Activated CD8-positive, alpha-beta memory T cell treated with anti-CD3 and anti-CD28 coated beads for 48 hours (primary cell): ENCODE measurements at regions not wholly inside any gene's neighbourhood (a gene's known extent, or its start where the extent isn't known, plus 50 kb on each side); places are given as distances from the start of the nearest gene placed in this dataset.

ENCODE experiments used
- DNase-seq, 3 experiments: peaks; one replicate each; pipeline ENCODE4 v3.0.0-alpha.2; 2020; ENCODE audit warnings: low read depth in 2 of 3, low spot score in 2 of 3

DNA sequence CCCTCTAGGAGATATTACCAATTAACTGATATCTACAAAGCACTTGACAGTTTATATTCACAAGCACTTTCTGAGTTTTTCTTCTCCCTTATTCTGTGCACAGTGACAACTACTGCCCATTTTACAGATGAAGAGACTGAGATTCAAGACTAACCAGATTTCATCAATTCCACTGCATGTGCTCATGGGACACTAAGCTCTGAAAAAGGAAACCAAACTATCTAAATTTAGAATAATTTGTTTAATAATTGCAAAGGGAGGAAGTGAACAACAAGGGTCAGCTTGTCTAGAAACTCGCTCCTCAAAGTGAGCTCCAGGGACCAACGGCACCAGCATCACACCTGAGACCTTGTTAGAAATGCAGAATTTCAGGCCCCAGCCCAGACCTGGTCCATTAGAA, 50.8 kb upstream of the MYLIP start:
- DNase-seq, result no peak

DNA sequence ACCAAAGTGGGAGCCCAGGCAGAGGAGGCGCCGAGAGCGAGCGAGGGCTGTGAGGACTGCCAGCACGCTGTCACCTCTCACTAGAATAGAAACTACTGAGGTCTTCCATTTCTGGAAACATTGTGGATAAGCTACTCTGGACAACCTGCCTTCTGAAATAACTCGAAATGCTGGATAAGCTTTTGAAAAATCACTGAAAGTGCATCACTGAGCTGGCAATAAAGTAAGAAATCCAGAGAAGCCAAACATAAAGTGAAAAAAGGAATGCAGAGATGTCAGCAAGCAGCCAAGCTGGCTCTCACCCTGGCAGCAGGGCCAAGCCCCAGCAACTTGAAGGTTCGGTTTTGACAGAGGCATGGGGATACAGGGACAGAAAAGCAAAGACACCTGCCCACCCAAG, 59.2 kb upstream of the MYLIP start:
- no peak for DNase-seq

DNA sequence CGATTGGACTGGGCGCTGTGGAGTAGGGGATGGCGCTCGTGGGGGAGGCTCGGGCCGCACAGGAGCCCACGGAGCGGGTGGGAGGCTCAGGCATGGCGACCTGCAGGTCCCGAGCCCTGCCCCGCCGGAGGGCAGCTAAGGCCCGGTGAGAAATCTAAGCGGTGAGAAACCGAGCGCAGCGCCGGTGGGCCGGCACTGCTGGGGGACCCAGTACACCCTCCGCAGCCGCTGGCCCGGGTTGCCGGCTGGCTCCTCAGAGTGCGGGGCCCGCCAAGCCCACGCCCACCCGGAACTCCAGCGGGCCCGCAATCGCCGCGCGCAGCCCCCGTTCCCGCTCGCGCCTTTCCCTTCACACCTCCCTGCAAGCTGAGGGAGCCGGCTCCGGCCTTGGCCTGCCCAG, 59.7 kb upstream of the MYLIP start:
- no peak for DNase-seq

DNA sequence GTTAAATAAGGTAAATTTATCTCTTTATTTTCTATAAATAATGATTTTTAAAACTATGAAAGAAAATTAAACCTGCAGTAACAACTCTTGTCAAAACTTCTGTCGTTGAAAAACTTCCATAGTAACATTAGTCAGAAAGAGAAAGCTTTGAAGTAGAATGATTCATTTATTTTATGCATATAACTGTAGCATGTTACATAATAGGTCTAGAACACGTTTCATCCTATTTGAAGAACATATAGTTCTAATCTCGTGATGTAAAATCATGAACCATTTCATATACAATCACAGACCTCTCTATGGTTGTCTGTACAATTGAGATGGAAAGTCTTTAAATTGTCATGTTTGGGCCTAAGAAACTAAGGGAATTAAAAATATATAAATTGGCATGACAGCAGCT, 61.3 kb upstream of the MYLIP start:
- no peak for DNase-seq

DNA sequence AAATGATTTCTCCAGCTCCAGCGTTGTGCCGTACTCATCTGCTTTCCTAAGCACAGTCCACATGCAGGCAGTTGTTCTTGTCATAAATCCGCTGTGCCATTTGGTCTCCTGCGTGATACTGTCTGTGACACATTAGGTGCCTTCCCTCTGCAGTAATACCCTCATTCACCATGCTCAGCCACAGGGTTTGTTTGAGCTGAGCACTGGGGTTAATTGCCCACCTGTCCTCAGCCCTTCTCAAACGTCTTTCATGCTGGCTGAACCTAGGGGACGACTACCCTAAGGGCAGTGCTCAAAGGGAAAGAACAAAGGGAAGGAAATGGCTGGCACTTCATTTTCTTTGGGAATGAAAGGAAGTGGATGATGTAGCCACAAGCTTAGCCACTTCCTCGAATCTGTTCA, 64.2 kb upstream of the MYLIP start:
- DNase-seq, result no peak

DNA sequence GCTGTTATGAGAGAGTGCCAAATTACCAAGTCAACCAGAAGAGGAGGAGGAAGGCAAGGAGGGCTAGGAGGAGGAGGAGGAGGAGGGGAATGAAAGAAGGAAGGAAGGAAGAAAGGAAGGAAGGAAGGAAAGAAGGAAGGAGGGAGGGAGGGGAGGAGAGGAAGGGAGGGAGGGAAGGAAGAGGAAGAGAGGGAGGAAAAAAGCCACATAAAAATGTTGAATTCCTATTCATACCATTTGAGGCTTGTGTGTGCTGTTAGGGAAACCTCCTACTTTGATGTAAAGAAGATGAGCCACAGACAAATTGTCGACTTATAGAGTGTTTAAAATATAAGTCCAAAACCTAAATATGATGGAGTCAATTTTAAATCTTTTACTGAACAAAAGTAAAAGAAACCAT, 65.3 kb upstream of the MYLIP start:
- no peak for DNase-seq

DNA sequence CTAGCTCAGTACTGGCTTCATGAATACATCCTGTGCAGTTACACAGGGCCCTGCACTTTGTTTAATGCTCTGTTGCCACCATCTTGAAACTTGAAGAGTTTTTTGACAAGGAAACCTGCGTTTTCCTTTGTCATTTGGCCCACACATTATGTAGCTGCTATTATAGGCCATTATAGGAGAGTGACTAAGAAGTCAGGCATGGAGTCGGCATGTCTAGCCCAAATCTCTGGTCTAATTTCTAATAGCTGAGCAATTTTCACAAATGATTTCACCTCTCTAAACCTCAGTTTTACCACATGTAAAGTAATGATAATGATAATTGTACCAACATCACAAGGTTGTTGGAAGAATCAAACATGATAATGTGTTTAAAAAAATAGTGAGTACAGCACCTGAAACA, 67.1 kb upstream of the MYLIP start:
- no peak for DNase-seq

DNA sequence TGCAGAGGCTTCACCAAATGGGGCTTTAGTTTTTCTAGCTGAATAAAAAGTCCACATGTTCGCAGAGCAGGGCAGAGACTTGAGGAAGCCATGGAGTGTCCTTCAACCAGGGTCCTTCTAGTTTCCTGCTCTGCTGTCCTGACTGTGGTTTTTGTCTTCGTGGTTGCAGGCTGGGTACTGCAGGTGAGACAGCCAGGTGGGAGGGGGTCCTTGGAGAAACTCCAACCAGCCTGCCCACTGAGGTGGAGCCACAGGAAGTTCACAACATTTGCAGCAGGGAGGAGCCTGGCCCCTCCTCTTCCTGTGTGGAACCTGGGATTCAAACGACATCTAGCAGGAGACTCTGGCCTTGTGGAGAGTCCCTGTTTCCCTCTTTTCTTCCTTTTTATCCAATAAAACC, 68.8 kb upstream of the MYLIP start:
- DNase-seq, result no peak

DNA sequence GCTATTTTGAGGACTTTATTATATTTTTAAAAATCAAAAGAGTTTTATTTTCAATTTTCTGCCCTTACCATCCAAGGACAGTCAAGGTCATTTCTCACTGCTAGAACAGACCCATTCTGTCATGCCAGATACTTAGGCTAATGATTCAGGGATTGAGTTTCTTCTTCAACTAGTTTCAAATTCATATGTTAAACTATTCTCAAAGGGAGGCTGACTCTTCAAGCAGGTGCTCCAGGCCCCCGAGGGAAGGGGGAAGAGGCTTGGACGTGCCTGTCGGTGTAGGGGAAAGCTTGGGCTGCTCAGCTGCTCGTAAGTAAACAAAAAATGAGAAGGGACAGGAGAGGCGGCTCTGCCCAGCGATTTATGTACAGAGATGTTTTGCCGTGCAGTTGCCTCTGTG, 69.4 kb upstream of the MYLIP start:
- no peak for DNase-seq

DNA sequence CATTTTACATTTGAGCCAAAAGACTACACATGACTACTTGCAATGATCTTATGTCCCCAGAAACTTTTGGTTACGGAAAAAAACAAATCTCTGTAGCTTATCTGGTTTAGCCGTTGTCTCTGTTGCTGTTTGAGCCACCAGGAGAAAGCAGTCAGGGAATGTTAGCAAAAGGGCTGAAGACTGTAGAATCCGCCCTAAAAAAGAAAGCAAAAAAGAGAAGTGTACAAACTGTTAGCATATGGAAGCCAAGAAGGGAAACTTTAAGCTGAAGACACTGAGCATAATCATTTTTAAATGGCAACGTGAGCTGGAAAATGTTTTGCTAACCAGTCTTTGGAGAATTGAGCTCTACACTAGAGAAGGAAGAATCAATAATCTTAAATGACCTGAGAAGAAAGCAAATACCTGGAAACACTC, 69.9 kb upstream of the MYLIP start:
- DNase-seq, result no peak

DNA sequence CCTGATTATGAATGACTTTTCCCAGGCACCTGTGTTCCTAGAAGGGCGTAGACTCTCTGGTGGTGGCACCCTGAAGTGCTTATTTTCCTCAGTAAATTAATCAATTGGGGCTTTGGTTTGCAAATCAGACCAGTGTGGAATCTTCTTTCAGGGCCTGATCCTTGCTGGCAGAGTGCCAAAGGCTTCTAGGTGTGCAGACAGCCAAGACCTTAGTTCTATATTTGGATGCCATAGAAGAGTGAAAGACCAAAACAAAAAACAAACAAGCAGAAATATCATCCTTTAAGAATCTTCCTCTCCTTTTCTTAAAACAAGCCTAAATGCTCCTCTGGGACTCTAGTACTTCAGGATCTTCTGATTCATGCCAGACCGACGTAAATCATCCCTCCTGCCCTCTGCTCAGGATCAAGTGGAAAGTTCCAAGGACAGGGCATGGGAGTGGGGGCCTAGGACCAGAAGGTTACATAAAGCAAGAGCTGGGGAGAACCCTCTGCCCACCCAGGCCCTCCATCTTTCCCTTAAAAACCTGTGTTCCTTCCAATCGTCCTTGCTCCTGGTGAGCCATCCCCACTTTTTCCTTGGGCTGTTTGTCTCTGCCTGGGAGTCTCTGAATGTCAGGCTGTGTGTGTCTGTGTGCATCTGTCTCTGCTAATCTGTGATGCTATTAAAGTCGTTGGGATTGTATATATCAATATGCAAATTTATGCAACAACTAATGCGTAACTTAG, 70.5 kb upstream of the MYLIP start:
- DNase-seq, result no peak

DNA sequence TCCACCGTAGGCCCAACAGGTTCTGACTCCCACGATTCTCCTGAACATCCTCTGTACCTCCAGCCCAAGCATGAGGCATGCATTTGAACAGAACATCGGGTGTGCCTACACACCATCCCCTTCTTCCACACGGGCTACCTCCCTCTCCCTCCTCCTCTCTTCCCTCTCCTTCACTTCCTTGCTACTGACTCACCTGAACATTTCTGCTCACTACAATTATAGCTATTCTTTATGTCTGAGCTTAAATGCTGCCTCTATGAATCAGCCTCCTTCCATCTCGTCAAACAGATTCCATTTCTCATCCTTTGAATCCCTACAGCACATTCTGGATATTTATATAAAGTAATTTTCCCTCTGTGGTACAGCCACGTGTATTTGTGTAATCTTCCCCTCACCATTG, 71.4 kb upstream of the MYLIP start:
- no peak for DNase-seq

DNA sequence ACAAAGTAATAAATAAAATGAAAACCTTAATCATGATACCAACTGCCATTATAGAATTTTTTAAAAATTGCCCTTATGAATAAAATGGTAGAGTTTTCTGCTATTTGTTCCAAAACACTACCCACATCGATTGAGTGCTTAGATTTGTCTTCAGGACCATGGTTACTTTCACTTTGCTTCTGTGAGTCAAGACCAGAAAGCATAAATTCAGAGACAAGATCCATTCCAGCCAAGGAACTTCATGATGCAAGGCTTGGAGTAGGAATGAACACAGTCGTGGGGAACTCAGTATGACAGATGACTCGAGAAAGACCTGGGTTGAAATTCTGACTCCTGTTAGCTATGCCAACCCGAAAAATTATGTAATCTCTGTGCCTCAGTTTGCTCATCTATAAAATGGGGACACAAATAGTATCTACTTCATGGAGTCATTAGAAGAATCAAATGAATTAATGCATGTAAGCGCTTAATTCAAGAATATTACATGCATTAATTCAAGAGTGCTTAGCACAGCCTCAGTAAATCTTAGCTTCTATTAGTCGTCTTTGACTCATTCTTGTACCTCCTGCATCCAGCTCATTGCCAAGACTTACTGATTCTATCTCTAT, 72.5 kb upstream of the MYLIP start:
- DNase-seq, result no peak

DNA sequence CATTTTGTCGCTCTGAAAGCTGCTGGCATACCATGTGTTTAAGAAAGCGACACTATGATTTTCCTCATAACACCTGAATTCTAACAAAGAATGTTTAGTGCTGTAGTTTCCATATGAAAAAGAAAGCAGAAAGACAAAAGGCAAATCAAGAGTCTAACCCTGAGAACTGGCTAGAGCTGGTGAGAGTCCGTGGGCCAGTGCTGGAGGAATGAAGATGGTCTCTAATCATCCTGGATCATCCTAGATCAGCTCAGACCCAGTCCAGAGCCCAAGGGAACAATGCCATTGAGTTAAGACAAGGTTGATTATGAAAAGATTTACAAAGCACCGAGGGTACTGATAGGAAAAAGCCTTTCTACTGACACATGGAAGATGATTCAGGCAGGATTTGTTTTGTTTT, 73.0 kb upstream of the MYLIP start:
- no peak for DNase-seq

DNA sequence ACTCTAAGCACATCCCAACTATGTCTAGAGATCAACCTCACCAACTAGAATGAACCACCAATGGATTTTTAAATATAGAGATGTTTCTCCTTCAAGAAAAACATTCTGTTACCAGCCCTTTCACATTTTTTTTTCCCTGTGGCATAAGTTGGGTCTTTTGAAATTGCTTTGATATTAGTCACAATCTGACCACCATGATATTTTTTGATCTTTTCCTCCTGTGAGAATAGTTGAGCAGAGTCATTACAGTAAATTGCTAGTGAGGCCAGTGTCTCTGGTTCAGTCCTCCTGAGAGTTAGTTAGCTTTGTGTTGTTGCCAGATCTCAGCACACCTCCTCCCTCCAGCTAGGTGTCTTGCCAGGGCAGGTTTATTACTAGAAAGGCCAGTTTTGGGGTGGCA, 79.7 kb upstream of the MYLIP start:
- no peak for DNase-seq

DNA sequence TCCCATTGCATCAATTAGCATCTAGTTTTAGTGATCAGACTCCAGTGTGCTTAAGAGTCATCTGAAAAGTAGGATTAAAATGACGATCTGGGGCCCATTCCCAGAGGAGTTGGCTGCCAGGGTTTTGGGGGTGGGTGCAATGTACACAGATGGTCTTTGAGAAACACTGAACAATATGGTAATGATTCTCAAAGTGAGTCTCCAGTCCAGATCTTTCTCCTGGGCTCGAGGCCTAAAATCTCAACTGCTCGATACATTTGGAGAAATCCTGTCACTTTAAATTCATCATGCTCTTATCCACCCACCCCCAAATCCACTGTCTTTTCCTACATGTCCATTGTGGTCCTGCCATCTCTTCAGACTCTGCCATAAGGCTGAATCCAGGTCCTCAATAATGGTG, 80.7 kb upstream of the MYLIP start:
- no peak for DNase-seq

DNA sequence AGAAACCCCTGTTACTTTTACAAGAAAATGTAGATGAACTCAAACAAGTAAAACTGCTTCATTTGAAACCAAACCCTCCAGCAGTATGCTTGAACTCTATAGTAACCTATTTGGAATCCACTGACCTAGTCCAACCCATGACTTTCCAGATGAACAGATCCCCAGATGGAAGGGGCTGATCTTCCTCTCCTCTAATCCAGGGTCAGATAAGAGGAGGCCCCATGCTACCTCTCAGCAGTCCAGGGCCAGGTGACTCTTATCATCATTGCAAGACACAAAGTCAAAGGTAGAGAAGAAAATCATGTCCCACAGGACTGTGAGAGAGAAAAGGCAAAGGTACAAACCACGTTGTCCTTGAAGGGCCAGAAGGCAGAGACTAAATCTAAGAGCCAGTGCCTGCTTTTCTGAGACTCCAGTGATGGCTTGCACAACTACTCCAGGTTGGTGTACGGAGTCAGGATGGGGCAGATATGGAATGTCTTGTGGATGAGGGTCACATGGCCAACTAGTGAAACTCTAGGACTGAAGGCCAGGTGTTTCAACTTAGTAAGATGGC, 81.4 kb upstream of the MYLIP start:
- DNase-seq, result no peak

DNA sequence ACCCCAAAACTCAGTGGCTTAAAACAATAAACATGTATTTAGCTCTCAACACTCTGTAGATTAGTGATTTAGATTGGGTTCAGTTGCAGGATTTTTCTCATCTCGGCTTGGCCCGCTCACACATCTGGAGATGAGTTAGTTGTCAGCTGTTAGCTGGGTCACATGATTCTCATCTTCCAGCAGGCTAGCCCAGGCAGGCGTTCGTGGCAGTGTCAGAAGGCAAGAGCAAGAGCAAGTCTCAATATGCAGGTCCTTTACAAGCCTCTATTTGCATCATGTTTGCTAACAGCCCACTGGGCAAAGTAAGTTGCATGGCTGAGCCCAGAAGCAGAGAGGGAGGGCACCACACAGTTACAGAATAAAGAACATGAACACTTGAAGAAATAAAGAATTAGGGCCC, 83.6 kb upstream of the MYLIP start:
- DNase-seq, result no peak

DNA sequence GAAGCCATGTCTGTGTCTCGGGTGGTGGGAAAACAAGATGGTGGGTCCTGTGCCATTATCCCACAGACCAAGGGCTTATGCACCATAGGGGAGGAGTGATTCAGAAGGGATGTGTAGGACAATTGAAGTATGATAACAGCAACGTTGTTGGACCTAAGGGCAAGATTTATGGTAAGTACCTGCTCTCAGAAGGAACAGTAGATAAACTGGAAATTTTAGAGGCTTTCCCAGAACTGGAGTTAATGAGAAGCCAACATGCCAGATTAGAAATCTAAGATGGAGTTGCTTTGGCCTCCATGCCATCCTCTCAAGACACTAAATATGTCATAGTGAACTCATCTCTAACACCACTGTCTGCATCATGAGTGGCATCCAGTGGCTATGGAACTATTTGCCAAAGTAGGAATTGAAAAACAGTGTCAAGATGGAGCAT, 84.7 kb upstream of the MYLIP start:
- no peak for DNase-seq

DNA sequence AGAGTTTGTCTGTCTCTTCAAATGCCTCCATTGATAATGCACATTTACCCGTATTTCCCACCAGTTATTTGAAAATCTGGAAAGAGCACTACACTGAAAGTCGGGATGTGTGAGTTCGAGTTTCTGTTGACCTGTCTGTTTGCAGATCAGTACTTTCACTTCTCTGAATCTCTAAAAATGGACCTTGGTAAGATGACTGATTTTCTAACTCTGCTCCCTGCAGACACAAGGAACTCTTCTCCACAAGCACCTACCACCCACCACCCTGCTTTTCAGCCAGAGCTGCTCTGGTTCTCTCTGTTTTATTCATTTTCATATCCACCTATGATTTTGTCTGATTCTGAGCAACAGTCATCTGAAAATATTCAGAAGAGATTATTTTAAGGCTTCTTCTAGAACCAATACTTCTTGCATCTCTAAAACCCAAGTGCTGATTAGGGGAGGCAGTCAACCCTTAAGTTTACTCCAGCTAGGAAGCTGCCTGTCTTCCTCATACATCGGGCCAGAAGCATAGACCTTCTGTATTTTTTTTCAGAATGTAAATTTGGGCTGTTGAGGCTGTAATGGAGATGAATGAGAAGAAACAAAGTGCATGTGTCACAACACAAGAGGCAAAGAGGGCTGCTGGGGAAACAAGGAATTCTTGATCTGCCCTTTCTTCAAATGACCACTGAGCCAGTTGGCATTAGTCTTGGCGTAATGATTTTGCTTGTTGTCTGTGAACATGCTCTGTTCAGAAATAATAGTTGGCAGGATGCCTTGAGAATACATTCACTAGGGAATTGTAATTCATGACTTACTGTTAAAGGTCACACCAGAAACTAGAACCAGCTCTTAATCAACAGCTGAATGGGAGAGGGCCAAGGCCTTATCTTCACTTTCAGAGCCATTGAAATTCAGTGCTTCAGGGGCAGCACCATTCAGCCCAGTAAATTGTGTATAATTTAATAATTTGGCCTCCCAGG, 85.4 kb upstream of the MYLIP start:
- no peak for DNase-seq

DNA sequence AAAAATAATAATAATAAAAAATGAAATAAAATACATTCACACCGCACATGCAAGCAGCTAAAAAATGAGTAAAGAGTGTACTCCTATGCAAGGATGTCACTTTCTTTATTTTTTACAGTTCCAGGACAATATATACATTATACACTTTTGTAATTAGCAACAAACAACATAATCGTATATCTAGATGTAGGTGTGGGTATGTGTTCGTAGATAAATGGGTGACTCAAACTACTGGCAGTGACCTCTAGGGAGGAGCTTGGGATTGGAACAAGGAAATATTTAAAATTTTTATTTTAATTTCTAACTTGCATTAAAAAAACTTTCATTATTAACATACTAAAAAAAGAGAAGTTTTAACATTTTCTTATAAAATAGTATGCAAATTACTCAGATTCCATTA, 86.1 kb upstream of the MYLIP start:
- no peak for DNase-seq

DNA sequence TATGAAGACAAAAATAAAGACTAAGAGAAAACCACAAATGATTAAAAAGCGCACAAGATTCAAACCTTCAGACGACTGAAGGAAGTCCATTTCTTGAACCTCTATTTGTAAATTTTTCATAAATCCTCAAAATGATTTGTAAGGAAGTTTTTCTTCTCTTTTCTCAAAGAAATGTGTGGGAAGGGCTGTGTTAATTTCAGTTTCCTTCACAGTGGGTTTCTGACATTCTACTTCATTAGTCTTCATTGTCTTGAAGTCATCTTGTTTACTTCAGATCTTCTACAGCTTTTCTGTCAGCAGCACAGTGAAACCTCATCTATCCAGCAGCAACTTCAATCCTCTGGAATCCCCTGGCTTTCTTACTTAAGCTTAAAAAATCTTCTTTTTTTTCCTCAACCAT, 87.6 kb upstream of the MYLIP start:
- no peak for DNase-seq
